Choroid plexus epithelial cell (primary cell): ENCODE measurements at regions not wholly inside any gene's neighbourhood (a gene's known extent, or its start where the extent isn't known, plus 50 kb on each side); places are given as distances from the start of the nearest gene placed in this dataset.

Experiments used
- DNase-seq: peaks from one replicate; pipeline ENCODE4 v3.0.0-alpha.2; 2010; ENCODE audit warnings: low read depth
- H3K4me3 ChIP-seq: 2 replicates; pipeline ENCODE4 v1.5.1; 2011; ENCODE audit warnings: low read depth, mild to moderate bottlenecking, control low read depth, low read length, moderate library complexity
- TF ChIP-seq, protein P1 (sequence below): conservative IDR thresholded peaks from 2 replicates; pipeline ENCODE4 v1.5.1; 2011; ENCODE audit warnings: low read depth, mild to moderate bottlenecking, control low read depth, inconsistent platforms, low read length, moderate library complexity

DNA sequence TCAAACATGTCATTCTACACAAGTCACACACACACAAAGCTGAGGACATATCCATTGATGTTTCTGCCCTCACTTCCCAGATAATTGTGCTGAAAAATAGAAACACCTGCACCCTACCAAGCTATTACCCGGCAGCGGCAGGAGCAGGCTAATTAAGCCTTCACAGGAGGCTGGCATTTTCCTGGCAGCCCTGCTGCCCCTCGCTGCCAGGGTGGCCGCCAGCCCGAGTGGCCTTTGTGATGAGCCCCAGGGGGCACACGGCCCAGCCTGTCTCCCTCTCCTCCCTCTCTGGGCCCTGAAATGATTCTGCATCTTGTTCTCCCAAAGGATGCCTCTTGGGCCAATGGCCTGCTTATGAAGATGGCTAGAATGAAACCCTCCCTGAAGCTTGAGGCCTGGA, 76.2 kb upstream of the TP53I11 start:
- DNase-seq, result no peak
- TF ChIP-seq, protein P1, sequence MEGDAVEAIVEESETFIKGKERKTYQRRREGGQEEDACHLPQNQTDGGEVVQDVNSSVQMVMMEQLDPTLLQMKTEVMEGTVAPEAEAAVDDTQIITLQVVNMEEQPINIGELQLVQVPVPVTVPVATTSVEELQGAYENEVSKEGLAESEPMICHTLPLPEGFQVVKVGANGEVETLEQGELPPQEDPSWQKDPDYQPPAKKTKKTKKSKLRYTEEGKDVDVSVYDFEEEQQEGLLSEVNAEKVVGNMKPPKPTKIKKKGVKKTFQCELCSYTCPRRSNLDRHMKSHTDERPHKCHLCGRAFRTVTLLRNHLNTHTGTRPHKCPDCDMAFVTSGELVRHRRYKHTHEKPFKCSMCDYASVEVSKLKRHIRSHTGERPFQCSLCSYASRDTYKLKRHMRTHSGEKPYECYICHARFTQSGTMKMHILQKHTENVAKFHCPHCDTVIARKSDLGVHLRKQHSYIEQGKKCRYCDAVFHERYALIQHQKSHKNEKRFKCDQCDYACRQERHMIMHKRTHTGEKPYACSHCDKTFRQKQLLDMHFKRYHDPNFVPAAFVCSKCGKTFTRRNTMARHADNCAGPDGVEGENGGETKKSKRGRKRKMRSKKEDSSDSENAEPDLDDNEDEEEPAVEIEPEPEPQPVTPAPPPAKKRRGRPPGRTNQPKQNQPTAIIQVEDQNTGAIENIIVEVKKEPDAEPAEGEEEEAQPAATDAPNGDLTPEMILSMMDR, result no peak
- H3K4me3 ChIP-seq, result no peak overlapping the region

GRCh38 chr11:45027312-45027711, 76.6 kb upstream of the TP53I11 start:
- TF ChIP-seq, protein P1, result no peak
- DNase-seq, result no peak
- no peak overlapping the region for H3K4me3 ChIP-seq

- TF ChIP-seq, protein P1, result no peak
- H3K4me3 ChIP-seq, result no peak overlapping the region
- no peak for DNase-seq
Observed at GRCh38 chr11:45028911-45029682, 78.4 kb upstream of the TP53I11 start.

DNA sequence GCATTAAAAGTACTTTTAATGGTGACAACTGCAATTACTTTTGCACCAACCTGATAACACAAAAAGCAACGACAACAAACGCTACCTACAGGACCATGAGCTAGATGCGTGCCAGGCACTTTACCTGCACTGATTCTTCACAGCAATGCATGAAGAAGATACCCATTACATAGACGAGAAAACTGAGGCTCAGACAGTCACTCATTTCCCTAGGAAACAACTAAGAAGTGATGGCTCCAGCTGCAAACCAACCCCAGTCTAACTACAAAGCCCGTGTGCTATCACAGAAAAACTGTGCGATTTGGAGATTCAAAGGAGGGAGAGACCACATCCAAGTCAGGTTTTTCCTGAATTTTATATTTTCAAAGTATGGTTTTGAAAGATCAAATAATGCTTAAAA, 80.1 kb upstream of the TP53I11 start:
- no peak overlapping the region for H3K4me3 ChIP-seq
- TF ChIP-seq, protein P1, result no peak
- DNase-seq, result no peak

DNA sequence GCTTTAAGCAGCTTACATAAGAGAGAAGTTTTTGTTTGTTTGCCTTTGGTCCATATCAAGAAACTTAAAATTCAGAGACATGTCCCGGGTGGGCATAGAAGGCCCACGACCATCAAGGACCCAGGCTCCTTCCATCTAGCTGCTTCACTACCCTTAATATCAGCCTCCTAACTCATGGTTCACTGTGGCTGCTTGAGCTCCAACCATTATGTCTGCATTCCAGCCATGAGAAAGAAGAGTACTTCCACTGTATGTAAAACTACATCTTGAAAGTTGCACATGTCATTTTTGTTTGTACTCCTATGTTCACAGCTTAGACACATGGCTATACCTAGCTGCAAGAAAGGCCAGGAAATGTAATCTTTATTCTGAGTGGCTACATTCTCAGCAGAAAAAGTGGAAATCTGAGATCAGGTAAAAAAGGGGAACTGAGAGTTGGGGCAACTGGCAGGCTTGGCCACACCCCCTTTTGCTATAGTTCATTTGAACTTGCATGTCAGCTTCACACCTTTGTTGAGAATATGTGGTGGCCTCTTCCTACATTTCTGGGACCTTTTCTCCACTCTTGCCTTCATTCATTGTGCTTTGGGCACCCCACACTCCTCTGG, 81.3 kb upstream of the TP53I11 start:
- no peak for DNase-seq
- TF ChIP-seq, protein P1, result no peak
- H3K4me3 ChIP-seq, result no peak overlapping the region

- DNase-seq, result no peak
- no peak overlapping the region for H3K4me3 ChIP-seq
- TF ChIP-seq, protein P1, result no peak
Observed at GRCh38 chr11:45035413-45035812, 84.7 kb upstream of the TP53I11 start.

GRCh38 chr11:45036010-45036409, 85.3 kb upstream of the TP53I11 start:
- TF ChIP-seq, protein P1, result no peak
- DNase-seq, result no peak
- H3K4me3 ChIP-seq, result no peak overlapping the region
